H1 (cell line): ENCODE measurements at regions not wholly inside any gene's neighbourhood (a gene's known extent, or its start where the extent isn't known, plus 50 kb on each side); places are given as distances from the start of the nearest gene placed in this dataset.

Experiments used
- CTCF ChIA-PET: fragments of 300-600 bp; sonication (Branson Sonifier 250); formaldehyde crosslinking; loops from one replicate; lab custom pipeline; 2021; ENCODE audit not compliant: partially characterized antibody; lab: Charles Lee
- POLR2A ChIA-PET: fragments of 300-600 bp; sonication (Branson Sonifier 250); formaldehyde crosslinking; loops from one replicate; lab custom pipeline; 2021; ENCODE audit warnings: inconsistent platforms; ENCODE audit not compliant: partially characterized antibody; lab: Charles Lee
- DNase-seq, 2 experiments: peaks; one replicate each; pipeline versions ENCODE4 v3.0.0 to v3.0.0-alpha.2; 2010 to 2022; ENCODE audit warnings: low spot score in 2 of 2, low read depth in 1 of 2, mixed read lengths in 1 of 2
- FAIRE-seq: peaks from 2 replicates; lab custom pipeline; 2011; peaks lifted over from hg19 to GRCh38; lab: Jason Lieb, UNC
- H2AFZ ChIP-seq: 2 replicates; pipeline ENCODE4 v1.8.1; 2012; ENCODE audit warnings: low read length, inconsistent platforms
- H2AK5ac ChIP-seq: 2 replicates; pipeline ENCODE4 v1.6.1; 2013; ENCODE audit warnings: low read depth, low read length
- H2BK120ac ChIP-seq: replicated peaks from 2 replicates; pipeline ENCODE3; 2013; ENCODE audit warnings: low read depth, low read length, inconsistent platforms
- H2BK12ac ChIP-seq: 2 replicates; pipeline ENCODE4 v1.6.1; 2013; ENCODE audit warnings: low read depth, low read length
- H2BK15ac ChIP-seq: 2 replicates; pipeline ENCODE4 v1.6.1; 2013; ENCODE audit warnings: low read length
- H2BK20ac ChIP-seq: 2 replicates; pipeline ENCODE4 v1.6.1; 2013; ENCODE audit warnings: low read length
- H2BK5ac ChIP-seq: 2 replicates; pipeline ENCODE4 v1.6.1; 2013; ENCODE audit warnings: low read depth, low read length
- H3K14ac ChIP-seq: 2 replicates; pipeline ENCODE4 v1.6.1; 2013; ENCODE audit warnings: inconsistent platforms; ENCODE audit not compliant: insufficient read length
- H3K18ac ChIP-seq: 2 replicates; pipeline ENCODE4 v1.6.1; 2013; ENCODE audit warnings: low read length; ENCODE audit errors: extremely low read depth
- H3K23ac ChIP-seq: 2 replicates; pipeline ENCODE4 v1.6.1; 2013; ENCODE audit warnings: inconsistent platforms; ENCODE audit not compliant: insufficient read length
- H3K23me2 ChIP-seq: 2 replicates; pipeline ENCODE4 v1.6.1; 2013; ENCODE audit warnings: low read depth, low read length
- H3K27ac ChIP-seq: 2 replicates; pipeline ENCODE4 v1.6.1; 2011; ENCODE audit warnings: low read depth, low read length, inconsistent platforms
- H3K27me3 ChIP-seq, 4 experiments: replicated peaks in 1 of 4; 1 replicate in 1 of 4; 2 replicates in 3 of 4; pipeline versions ENCODE4 v1.6.1 to v1.8.1; 2011 to 2013; ENCODE audit warnings: low read length in 3 of 4, mild to moderate bottlenecking in 3 of 4, inconsistent platforms in 2 of 4, mixed read lengths in 2 of 4, moderate library complexity in 1 of 4; ENCODE audit not compliant: control insufficient read depth in 3 of 4, insufficient read depth in 3 of 4; ENCODE audit errors: extremely low read depth in 1 of 4
- H3K36me3 ChIP-seq, 4 experiments: 2 replicates each; pipeline versions ENCODE4 v1.6.1 to v1.8.1; 2011 to 2013; ENCODE audit warnings: mild to moderate bottlenecking in 4 of 4, low read length in 3 of 4, moderate library complexity in 2 of 4, control low read depth in 1 of 4, inconsistent platforms in 1 of 4; ENCODE audit not compliant: insufficient read depth in 4 of 4, control insufficient read depth in 2 of 4
- H3K4ac ChIP-seq: replicated peaks from 2 replicates; pipeline ENCODE3; 2013; ENCODE audit warnings: low read length, low read depth, mixed read lengths, inconsistent platforms; ENCODE audit not compliant: insufficient read length
- H3K4me1 ChIP-seq, 4 experiments: replicated peaks in 1 of 4; 1 replicate in 1 of 4; 2 replicates in 3 of 4; pipeline versions ENCODE4 v1.6.1 to v1.8.1; 2011 to 2013; ENCODE audit warnings: low read length in 3 of 4, inconsistent platforms in 2 of 4, mixed read lengths in 1 of 4; ENCODE audit not compliant: insufficient read depth in 4 of 4, control insufficient read depth in 3 of 4
- H3K4me2 ChIP-seq, 2 experiments: 2 replicates each; pipeline versions ENCODE4 v1.6.1 to v1.8.1; 2011 to 2013; ENCODE audit warnings: low read depth in 2 of 2, low read length in 2 of 2, control low read depth in 1 of 2, inconsistent platforms in 1 of 2, mild to moderate bottlenecking in 1 of 2; ENCODE audit not compliant: insufficient read depth in 1 of 2
- H3K4me3 ChIP-seq, 4 experiments: fragments of 200-600, 300-600 bp in 1 of 4; sonication (generic), shearing (Covaris generic), sonication (Bioruptor Twin) in 1 of 4; 2 replicates each; pipeline versions ENCODE4 v1.5.1 to v1.8.1; 2011 to 2016; ENCODE audit warnings: low read length in 4 of 4, low read depth in 3 of 4, control low read depth in 2 of 4, inconsistent platforms in 2 of 4, mild to moderate bottlenecking in 2 of 4, mixed read lengths in 1 of 4, moderate library complexity in 1 of 4; ENCODE audit not compliant: insufficient read depth in 2 of 4; ENCODE audit errors: extremely low read depth in 1 of 4
- H3K56ac ChIP-seq: replicated peaks from 2 replicates; pipeline ENCODE3; 2013; ENCODE audit warnings: low read depth, mild to moderate bottlenecking, mixed read lengths, low read length, inconsistent platforms; ENCODE audit not compliant: insufficient read length
- H3K79me1 ChIP-seq: 2 replicates; pipeline ENCODE4 v1.6.1; 2013; ENCODE audit warnings: low read depth, low read length, control low read depth
- H3K79me2 ChIP-seq, 2 experiments: 2 replicates each; pipeline versions ENCODE4 v1.6.1 to v1.8.1; 2012 to 2013; ENCODE audit warnings: low read length in 2 of 2, mild to moderate bottlenecking in 2 of 2, inconsistent platforms in 1 of 2; ENCODE audit not compliant: insufficient read depth in 2 of 2, control insufficient read depth in 1 of 2
- H3K9ac ChIP-seq, 4 experiments: replicated peaks in 1 of 4; 1 replicate in 1 of 4; 2 replicates in 3 of 4; pipeline versions ENCODE4 v1.6.1 to v1.8.1; 2011 to 2013; ENCODE audit warnings: low read depth in 3 of 4, low read length in 3 of 4, control low read depth in 2 of 4, mild to moderate bottlenecking in 2 of 4, moderate library complexity in 2 of 4, inconsistent platforms in 1 of 4; ENCODE audit errors: extremely low read depth in 1 of 4
- H3K9me3 ChIP-seq, 2 experiments: 2 replicates each; pipeline versions ENCODE4 v1.6.1 to v1.8.1; 2012 to 2013; ENCODE audit warnings: mild to moderate bottlenecking in 2 of 2, moderate library complexity in 2 of 2, control low read depth in 1 of 2, inconsistent platforms in 1 of 2, low read depth in 1 of 2, low read length in 1 of 2, mixed read lengths in 1 of 2; ENCODE audit not compliant: insufficient read depth in 2 of 2
- H4K20me1 ChIP-seq, 2 experiments: replicated peaks in 1 of 2; 2 replicates each; pipeline versions ENCODE3 to v1.8.1; 2011 to 2013; ENCODE audit warnings: inconsistent platforms in 2 of 2, low read length in 2 of 2, mild to moderate bottlenecking in 1 of 2; ENCODE audit not compliant: insufficient read depth in 2 of 2, control insufficient read depth in 1 of 2
- H4K5ac ChIP-seq: 2 replicates; pipeline ENCODE4 v1.6.1; 2013; ENCODE audit warnings: low read length, low read depth, mixed read lengths, inconsistent platforms; ENCODE audit not compliant: insufficient read length
- H4K8ac ChIP-seq: 2 replicates; pipeline ENCODE4 v1.8.0; 2013; ENCODE audit warnings: mild to moderate bottlenecking, moderate library complexity, low read length, inconsistent platforms; ENCODE audit not compliant: insufficient read depth; ENCODE audit errors: extremely low read depth
- H4K91ac ChIP-seq: replicated peaks from 2 replicates; pipeline ENCODE3; 2013; ENCODE audit warnings: low read length, mixed read lengths, inconsistent platforms; ENCODE audit not compliant: insufficient read length
- PHF8 ChIP-seq: fragments of 200-600 bp; sonication (generic); conservative IDR thresholded peaks from 2 replicates; pipeline ENCODE4 v1.7.1; 2012; ENCODE audit warnings: low read depth, mild to moderate bottlenecking, inconsistent platforms, low read length, moderate library complexity
- WGBS, 2 experiments: shearing (Covaris generic) in 1 of 2; methylation state at CpG; one replicate each; pipeline versions ENCODE4 v1.1.6 to v1.1.7; 2013 to 2015; ENCODE audit warnings: low lambda C conversion rate in 2 of 2, mixed read lengths in 2 of 2, inconsistent platforms in 1 of 2, low coverage in 1 of 2, missing lambda C conversion rate in 1 of 2; ENCODE audit not compliant: insufficient replicate concordance in 2 of 2, insufficient coverage in 1 of 2, insufficient read length in 1 of 2; ENCODE audit errors: extremely low coverage in 1 of 2, missing lambda C conversion rate in 1 of 2; 5-methylcytosine and 5-hydroxymethylcytosine counted together

GRCh38 chr10:64044098-64044497 is 522.9 kb downstream of the REEP3 start:
- Histone ChIP-seq H3K4me3 (no peak overlapping the region), H4K5ac (no peak overlapping the region), H3K4ac (no peak overlapping the region), H4K91ac (no peak overlapping the region), H2BK120ac (no peak overlapping the region), H3K4me2 (no peak overlapping the region), H2AK5ac (no peak overlapping the region), H2BK5ac (no peak overlapping the region), H3K27ac (no peak overlapping the region), H2BK20ac (no peak overlapping the region), H4K20me1 (no peaks in the 10 kb centered on the region), H2BK12ac (no peak overlapping the region), H3K4me1 (no peaks in the 10 kb centered on the region; a peak in 1 of 7 replicates), H3K23ac (no peak overlapping the region), H3K23me2 (no peaks in the 10 kb centered on the region), H3K27me3 (no peaks in the 10 kb centered on the region), H3K36me3 (no peaks in the 10 kb centered on the region), H3K9ac (no peak overlapping the region), H3K79me1 (no peaks in the 10 kb centered on the region), H3K9me3 (no peaks in the 10 kb centered on the region), H3K79me2 (no peaks in the 10 kb centered on the region), H3K14ac (no peak overlapping the region), H2BK15ac (no peak overlapping the region), H2AFZ (no peak overlapping the region), H4K8ac (no peak overlapping the region), H3K56ac (no peak overlapping the region), H3K18ac (no peak overlapping the region)
- FAIRE-seq (no peak), DNase-seq (no peak)
- WGBS, 2 experiments = 93% methylated on average over 2 of the region's 2 CpGs; no CpG with 5 or more reads in 1 of the 2 experiments
- CTCF ChIA-PET = interaction anchor here (1.0 to 3.0 kb wide), 8 partner anchors 9 to 152 kb away, joined by 3 to 17 read pairs (median 4); no protein-coding TSS in a partner anchor
- POLR2A ChIA-PET = no interaction called here
- no peak for TF ChIP-seq PHF8
